ENCODE measurements at regions not wholly inside any gene's neighbourhood (a gene's known extent, or its start where the extent isn't known, plus 50 kb on each side); places are given as distances from the start of the nearest gene placed in this dataset.

DNA sequence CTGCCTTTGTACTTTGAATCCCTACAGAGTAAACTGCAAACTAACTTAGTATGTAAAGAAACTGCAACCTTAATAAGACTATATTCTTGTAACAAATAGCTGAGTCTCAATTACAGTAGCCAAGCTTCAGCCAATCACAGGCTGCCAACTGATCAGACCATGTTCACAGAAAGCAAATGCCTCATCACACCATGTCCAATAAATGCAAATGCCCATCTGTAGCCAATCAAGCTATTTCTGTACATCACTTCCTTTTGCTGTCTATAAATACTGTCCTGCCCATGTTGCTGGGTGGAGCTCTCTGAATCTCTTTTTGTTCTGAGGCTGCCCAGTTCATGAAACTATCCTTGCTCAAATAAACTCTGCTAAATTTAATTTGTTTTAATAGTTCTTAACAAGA is 531.7 kb upstream of the TOM1L1 start:
- TF ChIP-seq CTCF (IDR thresholded peaks at IDR 0.05) (no peak), POLR2A (IDR thresholded peaks at IDR 0.05) (no peak)

Measured in heart left ventricle (tissue), 13 donors.